ENCODE measurements at regions not wholly inside any gene's neighbourhood (a gene's known extent, or its start where the extent isn't known, plus 50 kb on each side); places are given as distances from the start of the nearest gene placed in this dataset.

GRCh38 chr1:178031856-178032320, 62.0 kb upstream of the RASAL2 start:
- TF ChIP-seq CTCF (IDR thresholded peaks at IDR 0.05; ENCODE audit: control extremely low read depth in 1 of 3, insufficient read depth in 1 of 3, low read depth in 1 of 3, low read length in 3 of 3): peak; percentile 84 to 95 (median 93)
- TF ChIP-seq PHF8 (conservative IDR thresholded peaks at IDR 0.05; ENCODE audit: low read depth, low read length): no peak
- no peak for TF ChIP-seq TBP (IDR thresholded peaks at IDR 0.05; ENCODE audit: low read depth, low read length)
- peak; percentile 79 to 86 for TF ChIP-seq RAD21 (IDR thresholded peaks at IDR 0.05 in 1 of 2, conservative IDR thresholded peaks at IDR 0.05 in 1 of 2; ENCODE audit: low read depth in 2 of 2, low read length in 2 of 2)
- TF ChIP-seq CEBPB (IDR thresholded peaks at IDR 0.05; ENCODE audit: low read depth, low read length): no peak
- TF ChIP-seq EZH2 (IDR thresholded peaks at IDR 0.05; ENCODE audit: low read depth, low read length, severe bottlenecking): no peak
- TF ChIP-seq POLR2A (IDR thresholded peaks at IDR 0.05; ENCODE audit: control extremely low read depth in 1 of 2, low read depth in 2 of 2, low read length in 2 of 2): no peak
